ENCODE measurements at regions not wholly inside any gene's neighbourhood (a gene's known extent, or its start where the extent isn't known, plus 50 kb on each side); places are given as distances from the start of the nearest gene placed in this dataset.

GRCh38 chr11:112644410-112645131 lies 316.6 kb upstream of the NCAM1 start:
- CTCF ChIA-PET = no interaction called here
- DNase-seq (ENCODE audit: extremely low spot score) = no peak
- POLR2A ChIA-PET = no interaction called here
- TF ChIP-seq SP1 (IDR thresholded peaks at IDR 0.05) (no peak), FOXK2 (IDR thresholded peaks at IDR 0.05) (no peak), NFRKB (IDR thresholded peaks at IDR 0.05) (no peak), ARNT (IDR thresholded peaks at IDR 0.05) (no peak), TARDBP (IDR thresholded peaks at IDR 0.05) (no peak)

GRCh38 chr11:112649856-112650255 lies 311.4 kb upstream of the NCAM1 start:
- TF ChIP-seq FOXK2 (IDR thresholded peaks at IDR 0.05) (no peak), FOXA1 (IDR thresholded peaks at IDR 0.05) (no peak), BHLHE40 (IDR thresholded peaks at IDR 0.05; ENCODE audit: borderline replicate concordance) (no peak), CTBP1 (IDR thresholded peaks at IDR 0.05; ENCODE audit: borderline replicate concordance) (no peak), LEF1 (IDR thresholded peaks at IDR 0.05; ENCODE audit: borderline replicate concordance) (no peak)
- no peak for DNase-seq (ENCODE audit: extremely low spot score)
- ChIA-PET POLR2A (no interaction called here), CTCF (no interaction called here)

GRCh38 chr11:112650527-112650926 lies 310.7 kb upstream of the NCAM1 start:
- DNase-seq (ENCODE audit: extremely low spot score) = no peak
- TF ChIP-seq BHLHE40 (IDR thresholded peaks at IDR 0.05; ENCODE audit: borderline replicate concordance) (no peak), CTBP1 (IDR thresholded peaks at IDR 0.05; ENCODE audit: borderline replicate concordance) (no peak), ELF4 (IDR thresholded peaks at IDR 0.05) (no peak), SUZ12 (IDR thresholded peaks at IDR 0.05) (no peak), L3MBTL2 (conservative IDR thresholded peaks at IDR 0.05) (no peak), LEF1 (IDR thresholded peaks at IDR 0.05; ENCODE audit: borderline replicate concordance) (no peak), ZNF384 (IDR thresholded peaks at IDR 0.05) (no peak), HDGF (IDR thresholded peaks at IDR 0.05; ENCODE audit: borderline replicate concordance) (no peak)
- POLR2A ChIA-PET = no interaction called here
- CTCF ChIA-PET = no interaction called here

- TF ChIP-seq ARNT (IDR thresholded peaks at IDR 0.05) (no peak), SUZ12 (IDR thresholded peaks at IDR 0.05) (no peak), HDGF (IDR thresholded peaks at IDR 0.05; ENCODE audit: borderline replicate concordance) (no peak), BHLHE40 (IDR thresholded peaks at IDR 0.05; ENCODE audit: borderline replicate concordance) (no peak), ELF4 (IDR thresholded peaks at IDR 0.05) (no peak), ZNF384 (IDR thresholded peaks at IDR 0.05) (no peak), FOXM1 (IDR thresholded peaks at IDR 0.05; ENCODE audit: borderline replicate concordance) (no peak), SP1 (IDR thresholded peaks at IDR 0.05) (no peak), PKNOX1 (IDR thresholded peaks at IDR 0.05) (no peak), L3MBTL2 (conservative IDR thresholded peaks at IDR 0.05) (no peak), NFRKB (IDR thresholded peaks at IDR 0.05) (no peak), FOXA1 (IDR thresholded peaks at IDR 0.05) (no peak), LEF1 (IDR thresholded peaks at IDR 0.05; ENCODE audit: borderline replicate concordance) (no peak), FOXK2 (IDR thresholded peaks at IDR 0.05) (no peak), CTBP1 (IDR thresholded peaks at IDR 0.05; ENCODE audit: borderline replicate concordance) (no peak), TARDBP (IDR thresholded peaks at IDR 0.05) (no peak)
- ChIA-PET CTCF (no interaction called here), POLR2A (no interaction called here)
- no peak for DNase-seq (ENCODE audit: extremely low spot score)
Observed at GRCh38 chr11:112651386-112651785, 309.8 kb upstream of the NCAM1 start.

- ChIA-PET POLR2A (interaction anchor here (1.3 kb wide), 1 partner anchor 44 kb away, joined by 3 read pairs; no protein-coding TSS in a partner anchor), CTCF (interaction anchor here (0.7 kb wide), 1 partner anchor 782 kb away, joined by 3 read pairs; no protein-coding TSS in a partner anchor)
- TF ChIP-seq TARDBP (IDR thresholded peaks at IDR 0.05) (no peak), NFRKB (IDR thresholded peaks at IDR 0.05) (no peak), L3MBTL2 (conservative IDR thresholded peaks at IDR 0.05) (no peak), BHLHE40 (IDR thresholded peaks at IDR 0.05; ENCODE audit: borderline replicate concordance) (no peak), HDGF (IDR thresholded peaks at IDR 0.05; ENCODE audit: borderline replicate concordance) (no peak), LEF1 (IDR thresholded peaks at IDR 0.05; ENCODE audit: borderline replicate concordance) (no peak), ELF4 (IDR thresholded peaks at IDR 0.05) (no peak), FOXK2 (IDR thresholded peaks at IDR 0.05) (no peak), FOXM1 (IDR thresholded peaks at IDR 0.05; ENCODE audit: borderline replicate concordance) (no peak), FOXA1 (IDR thresholded peaks at IDR 0.05) (no peak), SUZ12 (IDR thresholded peaks at IDR 0.05) (no peak), PKNOX1 (IDR thresholded peaks at IDR 0.05) (no peak), ZNF384 (IDR thresholded peaks at IDR 0.05) (no peak), SP1 (IDR thresholded peaks at IDR 0.05) (no peak), CTBP1 (IDR thresholded peaks at IDR 0.05; ENCODE audit: borderline replicate concordance) (no peak), ARNT (IDR thresholded peaks at IDR 0.05) (no peak)
- DNase-seq (ENCODE audit: extremely low spot score) = no peak
Observed at GRCh38 chr11:112652786-112653390, 308.3 kb upstream of the NCAM1 start.

- ChIA-PET POLR2A (no interaction called here), CTCF (no interaction called here)
- TF ChIP-seq FOXK2 (IDR thresholded peaks at IDR 0.05) = no peak
- no peak for TF ChIP-seq L3MBTL2 (conservative IDR thresholded peaks at IDR 0.05)
- TF ChIP-seq ELF4 (IDR thresholded peaks at IDR 0.05) = no peak
- no peak for TF ChIP-seq TARDBP (IDR thresholded peaks at IDR 0.05)
- no peak for TF ChIP-seq SUZ12 (IDR thresholded peaks at IDR 0.05)
- no peak for TF ChIP-seq PKNOX1 (IDR thresholded peaks at IDR 0.05)
- no peak for TF ChIP-seq NFRKB (IDR thresholded peaks at IDR 0.05)
- no peak for TF ChIP-seq LEF1 (IDR thresholded peaks at IDR 0.05; ENCODE audit: borderline replicate concordance)
- no peak for TF ChIP-seq FOXM1 (IDR thresholded peaks at IDR 0.05; ENCODE audit: borderline replicate concordance)
- no peak for TF ChIP-seq FOXA1 (IDR thresholded peaks at IDR 0.05)
- TF ChIP-seq ARNT (IDR thresholded peaks at IDR 0.05) = no peak
- no peak for TF ChIP-seq CTBP1 (IDR thresholded peaks at IDR 0.05; ENCODE audit: borderline replicate concordance)
- no peak for TF ChIP-seq BHLHE40 (IDR thresholded peaks at IDR 0.05; ENCODE audit: borderline replicate concordance)
- TF ChIP-seq SP1 (IDR thresholded peaks at IDR 0.05) = no peak
- TF ChIP-seq ZNF384 (IDR thresholded peaks at IDR 0.05) = no peak
- TF ChIP-seq HDGF (IDR thresholded peaks at IDR 0.05; ENCODE audit: borderline replicate concordance) = no peak
- no peak for DNase-seq (ENCODE audit: extremely low spot score)
Observed at GRCh38 chr11:112655371-112655770, 305.8 kb upstream of the NCAM1 start.
